Endodermal cell (in vitro differentiated cells): ENCODE measurements at regions not wholly inside any gene's neighbourhood (a gene's known extent, or its start where the extent isn't known, plus 50 kb on each side); places are given as distances from the start of the nearest gene placed in this dataset.

Source experiments
- DNase-seq: peaks from one replicate; pipeline ENCODE4 v3.0.0-alpha.2; 2017
- H3K27ac ChIP-seq: 2 replicates; pipeline ENCODE4 v1.5.1; 2013; ENCODE audit warnings: mild to moderate bottlenecking, low read depth, low read length, moderate library complexity
- H3K27me3 ChIP-seq: 2 replicates; pipeline ENCODE4 v1.6.1; 2013; ENCODE audit warnings: mild to moderate bottlenecking, low read length, moderate library complexity; ENCODE audit not compliant: insufficient read depth, control insufficient read depth, poor library complexity, severe bottlenecking
- H3K36me3 ChIP-seq: 2 replicates; pipeline ENCODE4 v1.7.0; 2013; ENCODE audit warnings: mild to moderate bottlenecking, low read length, moderate library complexity; ENCODE audit not compliant: control insufficient read depth, insufficient read depth
- H3K4me1 ChIP-seq: one replicate; pipeline ENCODE4 v1.7.0; 2013; ENCODE audit warnings: low read length; ENCODE audit not compliant: control insufficient read depth, insufficient read depth
- H3K4me3 ChIP-seq: 2 replicates; pipeline ENCODE4 v1.5.1; 2013; ENCODE audit warnings: mild to moderate bottlenecking, low read length, moderate library complexity
- H3K9ac ChIP-seq: 2 replicates; pipeline ENCODE4 v1.6.1; 2013; ENCODE audit warnings: mild to moderate bottlenecking, low read length, moderate library complexity; ENCODE audit not compliant: poor library complexity, severe bottlenecking; ENCODE audit errors: extremely low read depth
- H3K9me3 ChIP-seq: 2 replicates; pipeline ENCODE4 v1.6.1; 2013; ENCODE audit warnings: mild to moderate bottlenecking, low read length, moderate library complexity; ENCODE audit not compliant: control insufficient read depth
- H3K27ac Mint-ChIP-seq: 2 replicates; pipeline ENCODE4 v1.8.0; 2020; ENCODE audit warnings: mixed read lengths
- H3K27me3 Mint-ChIP-seq: 2 replicates; pipeline ENCODE4 v1.8.0; 2021; ENCODE audit warnings: mild to moderate bottlenecking, mixed read lengths; ENCODE audit not compliant: insufficient read depth
- H3K36me3 Mint-ChIP-seq: 2 replicates; pipeline ENCODE4 v1.8.0; 2020; ENCODE audit warnings: low read depth, mixed read lengths
- H3K4me1 Mint-ChIP-seq: 2 replicates; pipeline ENCODE4 v1.8.0; 2020; ENCODE audit warnings: mixed read lengths
- H3K4me3 Mint-ChIP-seq: 2 replicates; pipeline ENCODE4 v1.8.0; 2020; ENCODE audit warnings: mild to moderate bottlenecking, moderate library complexity, mixed read lengths
- H3K9me3 Mint-ChIP-seq: 2 replicates; pipeline ENCODE4 v1.8.0; 2020; ENCODE audit warnings: mild to moderate bottlenecking, mixed read lengths
- WGBS, 2 experiments: methylation state at CpG; one replicate each; pipeline versions ENCODE4 v1.1.5 to v1.1.7; 2013; ENCODE audit warnings: missing lambda C conversion rate in 2 of 2, mixed read lengths in 1 of 2; ENCODE audit not compliant: insufficient coverage in 1 of 2, insufficient read length in 1 of 2; 5-methylcytosine and 5-hydroxymethylcytosine counted together
- TF ChIP-seq, protein P1 (sequence below): fragments of 200-600 bp; sonication (generic); conservative IDR thresholded peaks from 2 replicates; pipeline ENCODE4 v1.5.0; 2021; ENCODE audit warnings: antibody characterized with exemption, mild to moderate bottlenecking

DNA sequence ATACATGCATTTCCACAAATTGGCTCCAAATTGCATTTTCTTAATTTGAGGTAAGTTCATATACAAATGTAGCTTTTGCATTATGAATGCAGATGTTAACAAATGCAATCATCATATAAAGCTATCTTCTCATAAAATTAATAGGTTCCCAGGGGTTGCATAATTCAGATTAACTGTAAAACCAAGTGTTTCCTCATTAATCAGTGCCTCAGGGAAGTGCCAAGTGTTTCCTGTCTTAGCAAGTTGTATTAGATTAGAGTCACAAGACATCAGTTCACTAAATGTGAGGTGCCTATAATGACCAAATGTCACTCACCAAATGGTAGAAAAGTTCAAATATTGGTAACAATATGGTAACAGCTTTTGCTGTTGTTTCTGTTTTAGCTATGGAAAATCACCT lies 140.8 kb downstream of the PTGER3 start:
- Histone ChIP-seq H3K4me3 (no peak overlapping the region), H3K9ac (no peak overlapping the region), H3K4me1 (no peaks in the 10 kb centered on the region), H3K27me3 (no peaks in the 10 kb centered on the region), H3K9me3 (no peaks in the 10 kb centered on the region), H3K36me3 (no peaks in the 10 kb centered on the region), H3K27ac (no peak overlapping the region)
- Mint-ChIP-seq H3K27ac (no peak overlapping the region), H3K27me3 (no peaks in the 10 kb centered on the region), H3K4me1 (no peaks in the 10 kb centered on the region), H3K9me3 (no peaks in the 10 kb centered on the region), H3K36me3 (no peaks in the 10 kb centered on the region), H3K4me3 (no peak overlapping the region)
- TF ChIP-seq, protein P1, sequence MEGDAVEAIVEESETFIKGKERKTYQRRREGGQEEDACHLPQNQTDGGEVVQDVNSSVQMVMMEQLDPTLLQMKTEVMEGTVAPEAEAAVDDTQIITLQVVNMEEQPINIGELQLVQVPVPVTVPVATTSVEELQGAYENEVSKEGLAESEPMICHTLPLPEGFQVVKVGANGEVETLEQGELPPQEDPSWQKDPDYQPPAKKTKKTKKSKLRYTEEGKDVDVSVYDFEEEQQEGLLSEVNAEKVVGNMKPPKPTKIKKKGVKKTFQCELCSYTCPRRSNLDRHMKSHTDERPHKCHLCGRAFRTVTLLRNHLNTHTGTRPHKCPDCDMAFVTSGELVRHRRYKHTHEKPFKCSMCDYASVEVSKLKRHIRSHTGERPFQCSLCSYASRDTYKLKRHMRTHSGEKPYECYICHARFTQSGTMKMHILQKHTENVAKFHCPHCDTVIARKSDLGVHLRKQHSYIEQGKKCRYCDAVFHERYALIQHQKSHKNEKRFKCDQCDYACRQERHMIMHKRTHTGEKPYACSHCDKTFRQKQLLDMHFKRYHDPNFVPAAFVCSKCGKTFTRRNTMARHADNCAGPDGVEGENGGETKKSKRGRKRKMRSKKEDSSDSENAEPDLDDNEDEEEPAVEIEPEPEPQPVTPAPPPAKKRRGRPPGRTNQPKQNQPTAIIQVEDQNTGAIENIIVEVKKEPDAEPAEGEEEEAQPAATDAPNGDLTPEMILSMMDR: no peak
- DNase-seq: no peak

DNA sequence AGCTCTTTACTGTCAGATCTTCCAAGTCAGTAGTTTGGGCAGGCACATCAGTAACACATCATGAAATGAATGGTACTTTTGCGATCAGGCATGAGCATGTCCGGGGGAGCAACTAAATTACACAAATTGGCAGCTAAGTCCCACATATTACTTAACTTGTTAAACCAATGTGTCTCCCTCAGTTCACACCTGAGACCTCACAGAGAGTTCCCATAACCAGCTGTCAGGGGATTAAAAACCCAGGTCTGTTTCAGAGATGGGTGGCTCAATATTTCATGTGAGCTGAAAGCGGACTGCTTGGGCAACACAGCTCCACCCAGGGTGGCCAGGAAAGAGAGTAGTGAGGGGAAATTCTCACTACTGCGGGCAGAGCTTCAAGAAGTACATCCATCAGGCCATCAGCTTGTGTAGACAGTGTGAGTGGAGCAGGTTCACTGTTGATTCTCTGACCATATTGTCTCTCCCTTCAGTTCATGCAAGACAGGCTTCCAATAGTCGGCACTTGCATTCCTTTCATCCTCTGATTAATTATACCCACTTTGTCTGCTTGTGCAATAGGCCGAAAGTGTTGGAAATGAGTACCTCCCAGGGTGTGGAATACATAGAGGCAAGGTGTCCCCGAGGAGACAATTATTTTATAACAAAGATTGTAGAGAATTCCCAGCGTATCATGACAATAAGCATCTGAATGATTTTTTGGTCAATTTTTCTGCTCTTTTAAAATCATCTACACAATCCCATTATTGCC lies 139.9 kb downstream of the PTGER3 start:
- WGBS, 2 experiments: 89 to 90% methylated on average over 4 to 8 of the region's 8 CpGs
- H3K36me3 Mint-ChIP-seq: no peaks in the 10 kb centered on the region
- no peaks in the 10 kb centered on the region for H3K9me3 Mint-ChIP-seq
- H3K27ac Mint-ChIP-seq: no peak overlapping the region
- no peaks in the 10 kb centered on the region for H3K4me1 Mint-ChIP-seq
- H3K27ac ChIP-seq: no peak overlapping the region
- H3K4me1 ChIP-seq: no peaks in the 10 kb centered on the region
- H3K4me3 Mint-ChIP-seq: no peak overlapping the region
- TF ChIP-seq, protein P1: no peak
- no peak overlapping the region for H3K4me3 ChIP-seq
- no peaks in the 10 kb centered on the region for H3K36me3 ChIP-seq
- no peaks in the 10 kb centered on the region for H3K27me3 Mint-ChIP-seq
- H3K27me3 ChIP-seq: no peaks in the 10 kb centered on the region
- H3K9me3 ChIP-seq: no peaks in the 10 kb centered on the region
- no peak for DNase-seq
- H3K9ac ChIP-seq: no peak overlapping the region

DNA sequence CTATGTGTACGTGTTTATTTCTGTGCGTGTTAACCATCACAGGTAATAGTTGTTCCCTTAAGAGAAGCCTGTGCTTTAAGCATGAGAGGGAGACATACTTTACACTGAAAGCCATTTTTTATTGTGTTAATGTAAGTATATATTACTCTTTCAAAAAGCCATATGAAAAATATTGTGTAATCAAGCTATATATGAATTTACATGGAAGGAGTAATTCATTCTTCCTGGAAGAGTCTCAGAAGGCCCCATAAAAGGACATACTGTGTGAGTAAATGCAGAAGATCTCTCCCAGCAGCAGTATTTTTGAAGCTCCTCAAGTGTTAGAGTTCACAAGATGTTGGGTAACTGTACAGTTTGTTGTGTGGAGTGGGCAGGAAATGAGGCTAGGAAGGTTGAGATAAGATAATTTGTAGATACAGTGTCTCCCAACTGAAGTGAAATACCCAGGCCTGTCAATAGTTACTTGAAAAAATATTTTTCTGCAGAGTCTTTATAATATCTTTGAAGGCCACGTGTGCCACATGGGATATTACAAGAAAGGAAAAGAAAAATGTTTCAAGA lies 138.3 kb downstream of the PTGER3 start:
- H3K4me3 Mint-ChIP-seq: no peak overlapping the region
- Histone ChIP-seq H3K4me3 (no peak overlapping the region), H3K9me3 (no peaks in the 10 kb centered on the region), H3K9ac (no peak overlapping the region), H3K36me3 (no peaks in the 10 kb centered on the region), H3K27ac (no peak overlapping the region), H3K4me1 (no peaks in the 10 kb centered on the region), H3K27me3 (no peaks in the 10 kb centered on the region)
- no peaks in the 10 kb centered on the region for H3K9me3 Mint-ChIP-seq
- H3K27me3 Mint-ChIP-seq: no peaks in the 10 kb centered on the region
- whole genome bisulfite sequencing, 2 experiments: 94% methylated on average over 3 of the region's 3 CpGs; no CpG with 5 or more reads in 1 of the 2 experiments
- no peak for DNase-seq
- H3K4me1 Mint-ChIP-seq: no peaks in the 10 kb centered on the region
- H3K27ac Mint-ChIP-seq: no peak overlapping the region
- no peaks in the 10 kb centered on the region for H3K36me3 Mint-ChIP-seq
- TF ChIP-seq, protein P1: no peak
